Colonic mucosa (tissue), 4 donors: ENCODE measurements at regions not wholly inside any gene's neighbourhood (a gene's known extent, or its start where the extent isn't known, plus 50 kb on each side); places are given as distances from the start of the nearest gene placed in this dataset.
"Not testable (repeated sequence)": the region's sequence is repeated elsewhere in the genome, so short reads cannot be mapped to it uniquely, and the experiment has no call there.

Experiments
- DNase-seq: peaks from one replicate; pipeline ENCODE4 v3.0.0-alpha.2; 2020
- H3K27ac ChIP-seq: fragments of 200-600 bp; one replicate; pipeline ENCODE4 v1.8.0; 2021
- H3K27me3 ChIP-seq: fragments of 200-600 bp; one replicate; pipeline ENCODE4 v1.8.0; 2021
- H3K36me3 ChIP-seq: fragments of 200-600 bp; one replicate; pipeline ENCODE4 v1.8.0; 2021
- H3K4me1 ChIP-seq: fragments of 200-600 bp; one replicate; pipeline ENCODE4 v1.8.0; 2021; ENCODE audit warnings: mild to moderate bottlenecking
- H3K4me3 ChIP-seq: fragments of 200-600 bp; one replicate; pipeline ENCODE4 v1.8.0; 2021
- H3K9ac ChIP-seq, 2 donors: one replicate each; pipeline ENCODE4 v1.7.0; 2013; ENCODE audit warnings: control low read depth in 2 of 2, low read depth in 2 of 2, low read length in 2 of 2
- H3K9me3 ChIP-seq: fragments of 200-600 bp; one replicate; pipeline ENCODE4 v1.8.0; 2021
- CTCF ChIP-seq: fragments of 200-600 bp; IDR thresholded peaks from one replicate; pipeline ENCODE4 v1.8.0; 2022; ENCODE audit warnings: antibody characterized with exemption, mild to moderate bottlenecking
- intact Hi-C: fragments of 100-400 bp; cut with DNase I; formaldehyde crosslinking; loops from one replicate; pipeline ENCODE4 v1.14.1; 2022
- donor health status: healthy.
- donor health status: DM: no; HTN: no; CAD: no.
- donor health status: DM: no; HTN: no; CAD: no.

GRCh38 chr7:13106513-13106912, 419.1 kb downstream of the ARL4A start:
- Histone ChIP-seq H3K36me3 (no peaks in the 10 kb centered on the region), H3K27ac (no peak overlapping the region), H3K27me3 (no peaks in the 10 kb centered on the region), H3K4me1 (no peaks in the 10 kb centered on the region), H3K4me3 (no peak overlapping the region), H3K9ac (no peak overlapping the region), H3K9me3 (no peaks in the 10 kb centered on the region)
- intact Hi-C loops: no loop called here
- DNase-seq: no peak
- TF ChIP-seq CTCF: no peak

- no peak overlapping the region for H3K9ac ChIP-seq
- no peaks in the 10 kb centered on the region for H3K27me3 ChIP-seq
- H3K9me3 ChIP-seq: no peaks in the 10 kb centered on the region
- H3K27ac ChIP-seq: no peak overlapping the region
- H3K4me1 ChIP-seq: no peaks in the 10 kb centered on the region
- intact Hi-C loops: no loop called here
- no peak for DNase-seq
- no peak for TF ChIP-seq CTCF
- no peaks in the 10 kb centered on the region for H3K36me3 ChIP-seq
- no peak overlapping the region for H3K4me3 ChIP-seq
These were observed 419.9 kb downstream of the ARL4A start for GRCh38 chr7:13107291-13107690.

GRCh38 chr7:13108061-13108460, 420.6 kb downstream of the ARL4A start:
- Histone ChIP-seq H3K4me3 (no peak overlapping the region), H3K27me3 (no peaks in the 10 kb centered on the region), H3K9ac (no peak overlapping the region), H3K4me1 (no peaks in the 10 kb centered on the region), H3K9me3 (no peaks in the 10 kb centered on the region), H3K36me3 (no peaks in the 10 kb centered on the region), H3K27ac (no peak overlapping the region)
- no peak for DNase-seq
- no peak for TF ChIP-seq CTCF
- intact Hi-C loops: no loop called here

- Histone ChIP-seq H3K4me1 (no peaks in the 10 kb centered on the region), H3K36me3 (no peaks in the 10 kb centered on the region), H3K27ac (no peak overlapping the region), H3K9me3 (no peaks in the 10 kb centered on the region), H3K27me3 (no peaks in the 10 kb centered on the region), H3K9ac (no peak overlapping the region), H3K4me3 (no peak overlapping the region)
- no peak for TF ChIP-seq CTCF
- intact Hi-C loops: no loop called here
- DNase-seq: no peak
These were observed 421.8 kb downstream of the ARL4A start for GRCh38 chr7:13109201-13109600.

- Histone ChIP-seq H3K27me3 (no peaks in the 10 kb centered on the region), H3K4me3 (no peak overlapping the region), H3K4me1 (no peaks in the 10 kb centered on the region), H3K27ac (no peak overlapping the region), H3K36me3 (no peaks in the 10 kb centered on the region), H3K9ac (no peak overlapping the region), H3K9me3 (no peaks in the 10 kb centered on the region)
- intact Hi-C loops: no loop called here
- DNase-seq: no peak
- TF ChIP-seq CTCF: no peak
These were observed 422.7 kb downstream of the ARL4A start for GRCh38 chr7:13110107-13110506.

- no peak for TF ChIP-seq CTCF
- intact Hi-C loops: no loop called here
These were observed 423.8 kb downstream of the ARL4A start for GRCh38 chr7:13111230-13111629.

GRCh38 chr7:13114240-13114639, 426.8 kb downstream of the ARL4A start:
- H3K27me3 ChIP-seq, H3K27ac ChIP-seq, H3K36me3 ChIP-seq, H3K9me3 ChIP-seq, DNase-seq, H3K9ac ChIP-seq, intact Hi-C loops, H3K4me1 ChIP-seq, H3K4me3 ChIP-seq: not testable (repeated sequence)

More at GRCh38 chr7:13111230-13111629, 423.8 kb downstream of the ARL4A start:
- H3K4me1 ChIP-seq: no peaks in the 10 kb centered on the region
- no peak overlapping the region for H3K9ac ChIP-seq
- H3K36me3 ChIP-seq: no peaks in the 10 kb centered on the region
- H3K27ac ChIP-seq: no peak overlapping the region
- H3K27me3 ChIP-seq: no peaks in the 10 kb centered on the region
- H3K9me3 ChIP-seq: no peaks in the 10 kb centered on the region
- no peak for DNase-seq
- H3K4me3 ChIP-seq: no peak overlapping the region
